ENCODE measurements at regions not wholly inside any gene's neighbourhood (a gene's known extent, or its start where the extent isn't known, plus 50 kb on each side); places are given as distances from the start of the nearest gene placed in this dataset.

DNA sequence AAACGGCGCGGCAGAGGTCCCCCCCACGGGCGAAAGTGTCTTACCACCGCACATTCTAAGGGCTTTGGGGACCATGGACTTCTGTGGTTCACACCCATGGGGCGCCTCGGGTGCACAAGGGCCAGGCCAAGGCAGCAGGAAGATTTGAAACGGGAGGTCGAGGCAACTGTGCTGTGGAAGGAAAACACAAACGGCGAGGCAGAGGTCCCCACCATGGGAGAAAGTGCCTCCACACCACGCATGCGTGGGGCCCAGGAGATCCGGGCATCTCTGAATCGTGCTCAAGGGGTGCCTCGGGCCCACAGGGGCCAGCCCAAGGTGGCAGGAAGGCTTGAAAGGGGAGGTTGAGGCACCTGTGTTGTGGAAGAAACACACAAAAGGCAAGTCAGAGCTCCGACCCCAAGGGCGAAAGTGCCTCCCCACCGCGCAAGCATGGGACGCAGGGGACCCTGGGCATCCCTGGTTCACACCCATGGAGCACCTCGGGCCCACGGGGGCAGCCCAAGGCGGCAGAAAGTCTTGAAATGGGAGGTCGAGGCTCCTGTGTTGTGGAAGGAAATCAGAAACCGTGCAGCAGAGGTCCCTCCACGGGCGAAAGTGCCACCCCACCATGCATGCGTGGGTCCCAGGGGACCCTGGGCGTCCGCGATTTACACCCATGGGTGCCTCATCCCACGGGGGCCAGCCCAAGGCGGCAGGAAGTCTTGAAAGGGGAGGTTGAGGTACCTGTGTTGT is 371.0 kb downstream of the ALG10 start:
- no peak for DNase-seq

GRCh38 chr12:34393821-34394150 is 371.5 kb downstream of the ALG10 start:
- DNase-seq: no peak

GRCh38 chr12:34394211-34395055 is 372.1 kb downstream of the ALG10 start:
- no peak for DNase-seq

- no peak for DNase-seq
Measured at GRCh38 chr12:34395056-34396005, 373.0 kb downstream of the ALG10 start.

DNA sequence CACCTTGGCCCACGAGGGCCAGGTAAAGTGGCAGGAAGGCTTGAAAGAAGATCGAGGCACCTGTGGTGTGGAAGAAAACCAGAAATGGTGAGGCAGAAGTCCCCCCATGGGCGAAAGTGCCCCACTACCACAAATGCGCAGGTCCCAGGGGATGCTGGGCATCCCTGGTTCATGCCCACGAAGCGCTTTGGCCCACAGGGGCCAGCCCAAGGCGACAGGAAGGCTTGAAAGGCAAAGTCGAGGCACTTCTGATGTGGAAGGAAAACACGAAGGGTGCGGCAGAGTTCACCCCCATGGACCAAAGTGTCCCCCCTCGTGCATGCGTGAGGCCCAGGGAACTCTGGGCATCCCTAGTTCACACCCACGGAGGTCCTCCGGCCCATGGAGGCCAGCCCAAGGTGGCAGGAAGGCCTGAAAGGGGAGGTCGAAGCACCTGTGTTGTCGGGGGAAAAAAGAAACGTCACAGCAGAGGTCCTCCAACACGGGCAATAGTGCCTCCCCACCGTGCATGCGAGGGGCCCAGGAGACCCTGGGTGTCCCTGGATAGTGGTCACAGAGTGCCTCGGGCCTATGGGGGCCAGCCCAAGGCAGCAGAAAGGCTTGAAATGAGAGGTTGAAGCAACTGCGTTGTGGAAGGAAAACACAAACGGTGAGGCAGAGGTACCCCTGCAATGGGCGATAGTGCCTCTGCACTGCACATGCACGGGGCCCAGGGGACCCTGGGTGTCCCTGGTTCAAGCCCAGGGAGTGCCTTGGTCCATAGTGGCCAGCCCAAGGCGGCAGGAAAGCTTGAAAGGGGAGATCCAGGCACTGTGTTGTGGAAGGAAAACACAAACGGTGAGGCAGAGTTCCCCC is 373.9 kb downstream of the ALG10 start:
- DNase-seq: no peak

DNA sequence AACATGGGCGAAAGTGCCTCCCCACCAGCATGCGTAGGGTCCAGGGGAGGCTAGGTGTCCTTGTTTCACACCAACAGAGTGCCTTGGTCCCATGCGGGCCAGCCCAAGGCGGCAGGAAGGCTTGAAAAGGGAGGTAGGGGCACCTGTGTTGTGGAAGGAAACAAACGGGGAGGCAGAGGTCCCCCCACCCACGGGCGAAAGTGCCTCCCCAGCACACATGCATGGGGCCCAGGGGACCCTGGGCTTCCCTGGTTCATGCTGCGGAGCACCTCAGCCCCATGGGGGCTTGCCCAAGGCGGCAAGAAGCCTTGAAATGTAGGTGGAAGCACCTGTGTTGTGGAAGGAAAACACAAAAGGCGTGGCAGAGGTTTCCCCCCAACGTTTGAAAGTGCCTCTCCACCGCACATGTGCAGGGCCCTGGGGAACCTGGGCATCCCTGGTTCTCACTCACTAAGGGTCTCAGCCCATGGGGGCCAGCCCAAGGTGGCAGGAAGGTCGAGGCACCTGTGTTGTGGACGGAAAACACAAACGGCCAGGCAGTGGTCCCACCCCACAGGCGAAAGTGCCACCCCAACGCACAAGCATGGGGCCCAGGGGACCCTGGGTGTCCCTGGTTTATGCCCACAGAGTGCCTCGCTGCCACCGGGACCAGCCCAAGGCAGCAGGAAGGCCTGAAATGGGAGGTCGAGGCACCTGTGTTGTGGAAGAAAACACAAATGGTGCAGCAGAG is 374.7 kb downstream of the ALG10 start:
- DNase-seq: no peak

DNA sequence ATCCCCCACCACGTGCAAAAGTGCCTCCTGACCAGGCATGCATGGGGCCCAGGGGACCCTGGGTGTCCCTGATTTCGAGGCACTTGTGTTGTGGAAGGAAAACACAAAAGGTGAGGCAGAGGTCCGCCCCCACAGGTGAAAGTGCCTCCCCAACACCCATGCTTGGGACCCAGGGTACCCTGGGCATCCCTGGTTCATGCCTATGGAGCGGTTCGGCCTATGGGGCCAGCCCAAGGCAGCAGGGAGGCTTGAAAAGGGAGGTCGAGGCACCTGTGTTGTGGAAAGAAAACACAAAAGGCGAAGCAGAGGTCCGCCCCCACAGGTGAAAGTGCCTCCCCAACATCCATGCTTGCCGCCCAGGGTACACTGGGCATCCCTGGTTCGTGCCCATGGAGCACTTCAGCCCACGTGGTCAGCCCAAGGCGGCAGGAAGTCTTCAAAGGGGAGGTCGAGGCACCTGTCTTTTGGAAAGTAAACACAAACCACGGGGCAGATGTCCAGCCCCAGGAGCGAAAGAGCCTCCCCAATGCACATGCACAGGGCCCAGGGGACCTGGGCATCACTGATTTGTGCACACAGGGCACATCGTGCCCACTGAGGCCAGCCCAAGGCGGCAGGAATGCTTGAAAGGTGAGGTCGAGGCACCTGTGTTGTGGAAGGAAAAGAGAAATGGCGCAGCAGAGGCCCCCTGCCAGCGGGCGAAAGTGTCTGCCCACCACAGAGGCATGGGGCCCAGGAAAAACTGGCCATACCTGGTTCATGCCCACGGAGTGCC is 375.5 kb downstream of the ALG10 start:
- no peak for DNase-seq

DNA sequence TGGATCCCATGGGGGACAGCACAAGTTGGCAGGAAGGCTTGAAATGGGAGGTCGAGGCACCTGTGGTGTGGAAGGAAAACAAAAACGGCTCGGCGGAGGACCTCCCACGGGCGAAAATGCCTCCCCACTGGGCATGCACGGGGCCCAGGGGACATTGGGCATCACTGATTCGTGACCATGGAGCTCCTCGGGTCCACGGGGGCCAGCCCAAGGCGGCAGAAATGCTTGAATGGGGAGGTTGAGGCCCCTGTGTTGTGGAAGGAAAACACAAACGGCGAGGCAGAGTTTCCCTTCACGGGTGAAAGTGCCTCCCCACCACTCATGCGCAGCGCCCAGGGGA is 376.0 kb downstream of the ALG10 start:
- no peak for DNase-seq

DNA sequence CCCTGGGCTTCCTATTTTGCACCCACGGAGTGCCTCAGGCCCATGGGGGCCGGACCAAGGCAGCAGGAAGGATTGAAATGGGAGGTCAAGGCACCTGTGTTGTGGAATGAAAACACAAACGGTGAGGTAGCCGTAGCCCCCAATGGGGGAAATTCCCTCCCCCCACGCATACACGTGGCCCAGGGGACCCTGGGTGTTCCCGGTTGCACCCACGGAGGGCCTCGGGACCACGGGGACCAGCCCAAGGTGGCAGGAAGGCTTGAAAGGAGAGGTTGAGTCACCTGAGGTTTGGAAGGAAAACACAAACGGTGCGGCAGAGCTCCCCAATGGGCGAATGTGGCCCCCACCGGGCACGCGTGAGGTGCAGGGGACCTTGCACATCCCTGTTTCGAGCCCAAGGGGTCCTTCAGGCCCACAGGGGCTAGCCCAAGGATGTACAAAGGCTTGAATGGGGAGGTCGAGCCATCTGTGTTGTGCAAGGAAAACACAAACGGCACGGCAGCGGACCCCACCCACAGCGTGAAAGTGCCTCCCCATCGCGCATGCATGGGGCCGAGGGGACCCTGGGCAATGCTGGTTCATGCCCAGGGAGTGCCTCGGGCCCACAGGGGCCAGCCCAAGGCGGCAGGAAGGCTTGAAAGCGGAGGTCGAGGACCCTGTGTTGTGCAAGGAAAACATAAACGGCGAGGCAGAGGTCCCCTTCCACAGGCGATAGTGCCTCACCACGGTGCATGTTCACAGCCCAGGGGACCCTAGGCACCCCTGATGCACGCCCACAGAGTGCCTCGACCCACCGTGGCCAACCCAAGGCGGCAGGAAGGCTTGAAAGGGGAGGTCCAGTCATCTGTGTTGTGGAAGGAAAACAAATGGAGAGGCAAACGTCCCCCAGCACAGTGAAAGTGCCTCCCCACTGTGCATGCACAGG is 376.7 kb downstream of the ALG10 start:
- DNase-seq: no peak

- no peak for DNase-seq
Measured at GRCh38 chr12:34399631-34400410, 377.5 kb downstream of the ALG10 start.

- DNase-seq: no peak
Measured at GRCh38 chr12:34400411-34400881, 378.1 kb downstream of the ALG10 start.

DNA sequence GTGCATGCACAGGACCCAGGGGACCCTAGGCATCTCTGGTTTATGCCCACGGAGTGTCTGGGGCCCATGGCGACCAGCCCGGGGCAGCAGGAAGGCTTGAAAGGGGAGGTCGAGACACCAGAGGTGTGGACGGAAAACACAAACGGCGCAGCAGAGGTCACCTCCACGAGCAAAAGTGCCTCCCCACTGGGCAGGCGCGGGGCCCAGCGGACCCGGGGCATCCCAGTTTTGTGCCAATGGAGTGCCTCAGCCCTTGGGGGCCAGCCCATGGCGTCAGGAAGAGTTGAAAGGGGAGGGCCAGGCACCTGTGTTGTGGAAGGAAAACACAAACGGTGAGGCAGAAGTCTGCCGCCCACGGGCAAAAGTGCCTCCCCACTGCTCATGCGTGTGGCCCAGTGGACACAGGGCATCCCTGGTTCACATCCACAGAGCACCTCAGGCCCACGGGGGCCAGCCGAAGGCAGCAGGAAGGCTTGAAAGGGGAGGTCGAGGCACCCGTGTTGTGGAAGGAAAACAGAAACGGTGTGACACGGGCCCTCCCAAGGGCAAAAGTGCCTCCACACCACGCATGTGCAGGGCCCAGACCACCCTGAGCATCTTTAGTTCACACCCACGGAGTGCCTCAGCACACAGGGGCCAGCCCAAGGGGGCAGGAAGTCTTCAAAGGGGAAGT is 378.8 kb downstream of the ALG10 start:
- no peak for DNase-seq

GRCh38 chr12:34401659-34402227 is 379.4 kb downstream of the ALG10 start:
- DNase-seq: no peak

- DNase-seq: no peak
Measured at GRCh38 chr12:34402228-34402898, 380.1 kb downstream of the ALG10 start.

DNA sequence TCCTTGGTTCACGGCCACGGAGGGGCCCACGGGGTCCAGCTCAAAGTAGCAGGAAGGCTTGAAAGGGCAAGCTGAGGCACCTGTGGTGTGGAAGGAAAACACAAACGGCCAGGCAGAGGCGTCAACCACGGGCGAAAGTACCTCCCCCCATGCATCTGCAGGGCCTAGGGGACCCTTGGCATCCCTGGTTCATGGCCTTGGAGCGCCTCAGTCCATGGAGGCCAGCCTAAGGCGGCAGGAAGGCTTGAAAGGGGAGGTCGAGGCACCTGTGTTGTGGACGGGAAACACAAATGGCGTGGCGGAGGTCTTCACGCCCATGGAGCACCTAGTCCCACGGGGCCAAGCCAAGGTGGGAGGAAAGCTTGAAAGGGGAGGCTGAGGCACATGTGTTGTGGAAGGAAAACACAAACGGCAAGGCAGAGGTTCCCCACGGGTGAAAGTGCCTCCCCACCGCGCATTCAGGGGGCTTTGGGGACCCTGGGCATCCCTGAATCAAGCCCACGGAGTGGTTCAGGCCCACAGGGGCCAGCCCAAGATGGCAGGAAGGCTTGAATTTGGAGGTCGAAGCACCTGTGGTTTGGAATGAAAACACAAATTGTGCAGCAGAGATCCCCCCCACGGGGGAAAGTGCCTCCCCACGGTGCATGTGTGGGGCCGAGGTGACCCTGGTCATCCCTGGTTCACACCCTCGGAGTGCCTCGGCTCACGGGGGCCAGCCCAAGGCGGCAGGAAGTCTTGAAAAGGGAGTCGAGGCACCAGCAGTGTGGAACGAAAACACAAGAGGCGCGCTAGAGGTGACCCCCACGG is 380.8 kb downstream of the ALG10 start:
- DNase-seq: no peak
